ENCODE measurements at regions not wholly inside any gene's neighbourhood (a gene's known extent, or its start where the extent isn't known, plus 50 kb on each side); places are given as distances from the start of the nearest gene placed in this dataset.

DNA sequence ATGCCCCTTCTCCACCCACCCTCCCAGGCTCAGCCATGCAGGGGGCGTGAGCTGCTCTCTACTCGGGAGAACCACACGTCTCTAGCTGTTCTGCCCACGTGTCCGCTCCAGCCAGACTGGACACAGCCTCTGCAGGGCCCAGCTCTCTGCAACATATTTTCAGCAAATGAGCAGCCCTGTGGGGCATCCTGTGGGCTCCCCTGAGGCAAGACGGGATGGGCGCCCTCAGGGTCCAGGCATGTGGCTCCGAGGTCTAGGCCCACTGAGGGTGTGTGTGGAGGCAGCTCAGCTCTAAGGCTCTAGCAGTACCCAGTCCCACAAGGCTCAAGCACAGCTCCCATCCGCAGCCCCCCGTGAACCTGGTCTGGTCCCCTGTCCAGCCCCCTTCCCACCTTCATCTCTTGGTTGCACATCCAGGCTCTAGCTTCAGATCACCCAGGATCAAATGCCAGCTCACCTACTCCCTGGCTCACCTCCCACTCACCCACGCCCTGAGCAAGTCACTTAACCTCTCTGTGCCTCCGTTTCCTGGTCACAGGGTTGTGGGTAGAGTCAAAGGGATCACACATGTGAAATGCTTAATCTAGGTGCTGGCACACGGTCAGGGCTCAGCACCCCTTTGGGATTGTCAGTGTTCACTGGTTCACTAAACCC is 57.8 kb upstream of the TCF20 start:
- TF ChIP-seq EZH2 (IDR thresholded peaks at IDR 0.05; ENCODE audit: borderline replicate concordance): no peak
- TF ChIP-seq, protein P1, sequence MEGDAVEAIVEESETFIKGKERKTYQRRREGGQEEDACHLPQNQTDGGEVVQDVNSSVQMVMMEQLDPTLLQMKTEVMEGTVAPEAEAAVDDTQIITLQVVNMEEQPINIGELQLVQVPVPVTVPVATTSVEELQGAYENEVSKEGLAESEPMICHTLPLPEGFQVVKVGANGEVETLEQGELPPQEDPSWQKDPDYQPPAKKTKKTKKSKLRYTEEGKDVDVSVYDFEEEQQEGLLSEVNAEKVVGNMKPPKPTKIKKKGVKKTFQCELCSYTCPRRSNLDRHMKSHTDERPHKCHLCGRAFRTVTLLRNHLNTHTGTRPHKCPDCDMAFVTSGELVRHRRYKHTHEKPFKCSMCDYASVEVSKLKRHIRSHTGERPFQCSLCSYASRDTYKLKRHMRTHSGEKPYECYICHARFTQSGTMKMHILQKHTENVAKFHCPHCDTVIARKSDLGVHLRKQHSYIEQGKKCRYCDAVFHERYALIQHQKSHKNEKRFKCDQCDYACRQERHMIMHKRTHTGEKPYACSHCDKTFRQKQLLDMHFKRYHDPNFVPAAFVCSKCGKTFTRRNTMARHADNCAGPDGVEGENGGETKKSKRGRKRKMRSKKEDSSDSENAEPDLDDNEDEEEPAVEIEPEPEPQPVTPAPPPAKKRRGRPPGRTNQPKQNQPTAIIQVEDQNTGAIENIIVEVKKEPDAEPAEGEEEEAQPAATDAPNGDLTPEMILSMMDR (IDR thresholded peaks at IDR 0.05; ENCODE audit: poor library complexity): no peak

Data from hepatocyte (in vitro differentiated cells).